ENCODE measurements at regions not wholly inside any gene's neighbourhood (a gene's known extent, or its start where the extent isn't known, plus 50 kb on each side); places are given as distances from the start of the nearest gene placed in this dataset.

GRCh38 chr9:18275313-18275990, 198.5 kb upstream of the ADAMTSL1 start:
- TF ChIP-seq CTCF (IDR thresholded peaks at IDR 0.05; ENCODE audit: insufficient read depth in 1 of 2, low read depth in 1 of 2, low read length in 1 of 2, severe bottlenecking in 1 of 2, unreplicated experiment in 1 of 2) = no peak
- H3K4me1 ChIP-seq = no peaks in the 10 kb centered on the region
- no peak overlapping the region for H3K4me3 ChIP-seq (ENCODE audit: low read depth, low read length)
- no peaks in the 10 kb centered on the region for H3K36me3 Mint-ChIP-seq (ENCODE audit: insufficient read depth, unreplicated experiment)
- no TSS peak for BruUV-seq (replicated peaks)
- H3K36me3 ChIP-seq (ENCODE audit: control insufficient read depth, insufficient read depth, low read length) = no peaks in the 10 kb centered on the region
- no peak for DNase-seq
- no peak overlapping the region for H3K27ac Mint-ChIP-seq (ENCODE audit: unreplicated experiment)
- no peak overlapping the region for H3K4me3 Mint-ChIP-seq (ENCODE audit: unreplicated experiment)
- no peaks in the 10 kb centered on the region for H3K4me1 Mint-ChIP-seq (ENCODE audit: low read depth, unreplicated experiment)
- ChIA-PET CTCF (no interaction called here), POLR2A (no interaction called here)
- H3K9me3 Mint-ChIP-seq (ENCODE audit: unreplicated experiment) = no peaks in the 10 kb centered on the region
- peaks cover 6% of the 10 kb centered on the region for H3K27me3 Mint-ChIP-seq (ENCODE audit: insufficient read depth, unreplicated experiment)
- no peaks in the 10 kb centered on the region for H3K9me3 ChIP-seq
- intact Hi-C loops (cut with micrococcal nuclease; ENCODE audit: unreplicated experiment) = no loop called here
- H3K27me3 ChIP-seq (replicated peaks; ENCODE audit: control insufficient read depth, insufficient read depth, low read length) = no peaks in the 10 kb centered on the region

GRCh38 chr9:18281291-18281690, 192.7 kb upstream of the ADAMTSL1 start:
- Mint-ChIP-seq H3K27ac (ENCODE audit: unreplicated experiment) (no peak overlapping the region), H3K27me3 (ENCODE audit: insufficient read depth, unreplicated experiment) (peaks cover 4% of the 10 kb centered on the region), H3K9me3 (ENCODE audit: unreplicated experiment) (no peaks in the 10 kb centered on the region), H3K4me1 (ENCODE audit: low read depth, unreplicated experiment) (no peaks in the 10 kb centered on the region), H3K36me3 (ENCODE audit: insufficient read depth, unreplicated experiment) (no peaks in the 10 kb centered on the region), H3K4me3 (ENCODE audit: unreplicated experiment) (no peak overlapping the region)
- H3K9me3 ChIP-seq = no peaks in the 10 kb centered on the region
- H3K36me3 ChIP-seq (ENCODE audit: control insufficient read depth, insufficient read depth, low read length) = no peaks in the 10 kb centered on the region
- ChIA-PET CTCF (no interaction called here), POLR2A (no interaction called here)
- BruUV-seq (replicated peaks) = no TSS peak
- TF ChIP-seq CTCF (IDR thresholded peaks at IDR 0.05; ENCODE audit: insufficient read depth in 1 of 2, low read depth in 1 of 2, low read length in 1 of 2, severe bottlenecking in 1 of 2, unreplicated experiment in 1 of 2) = no peak
- H3K4me1 ChIP-seq = no peaks in the 10 kb centered on the region
- DNase-seq = no peak
- intact Hi-C loops (cut with micrococcal nuclease; ENCODE audit: unreplicated experiment) = no loop called here
- H3K27me3 ChIP-seq (replicated peaks; ENCODE audit: control insufficient read depth, insufficient read depth, low read length) = no peaks in the 10 kb centered on the region
- no peak overlapping the region for H3K4me3 ChIP-seq (ENCODE audit: low read depth, low read length)

GRCh38 chr9:18294229-18294628, 179.7 kb upstream of the ADAMTSL1 start:
- Mint-ChIP-seq H3K27ac (ENCODE audit: unreplicated experiment) (no peak overlapping the region), H3K27me3 (ENCODE audit: insufficient read depth, unreplicated experiment) (peaks cover 4% of the 10 kb centered on the region), H3K4me1 (ENCODE audit: low read depth, unreplicated experiment) (no peaks in the 10 kb centered on the region), H3K36me3 (ENCODE audit: insufficient read depth, unreplicated experiment) (no peaks in the 10 kb centered on the region), H3K9me3 (ENCODE audit: unreplicated experiment) (no peaks in the 10 kb centered on the region), H3K4me3 (ENCODE audit: unreplicated experiment) (no peak overlapping the region)
- no peak for TF ChIP-seq CTCF (IDR thresholded peaks at IDR 0.05; ENCODE audit: insufficient read depth in 1 of 2, low read depth in 1 of 2, low read length in 1 of 2, severe bottlenecking in 1 of 2, unreplicated experiment in 1 of 2)
- ChIA-PET POLR2A (no interaction called here), CTCF (no interaction called here)
- no peaks in the 10 kb centered on the region for H3K4me1 ChIP-seq
- no peak overlapping the region for H3K4me3 ChIP-seq (ENCODE audit: low read depth, low read length)
- intact Hi-C loops (cut with micrococcal nuclease; ENCODE audit: unreplicated experiment) = no loop called here
- no peaks in the 10 kb centered on the region for H3K36me3 ChIP-seq (ENCODE audit: control insufficient read depth, insufficient read depth, low read length)
- DNase-seq = no peak
- H3K9me3 ChIP-seq = no peaks in the 10 kb centered on the region
- no TSS peak for BruUV-seq (replicated peaks)
- no peaks in the 10 kb centered on the region for H3K27me3 ChIP-seq (replicated peaks; ENCODE audit: control insufficient read depth, insufficient read depth, low read length)
